ENCODE measurements at regions not wholly inside any gene's neighbourhood (a gene's known extent, or its start where the extent isn't known, plus 50 kb on each side); places are given as distances from the start of the nearest gene placed in this dataset.
"Not testable (repeated sequence)": the region's sequence is repeated elsewhere in the genome, so short reads cannot be mapped to it uniquely, and the experiment has no call there.

- TF ChIP-seq CTCF (IDR thresholded peaks at IDR 0.05); POLR2A (IDR thresholded peaks at IDR 0.05; ENCODE audit: low read length); MAX (IDR thresholded peaks at IDR 0.05); ZSCAN20 (CRISPR knock-in tag; IDR thresholded peaks at IDR 0.05); EP300 (IDR thresholded peaks at IDR 0.05); NR3C1 (IDR thresholded peaks at IDR 0.05); JUNB (IDR thresholded peaks at IDR 0.05): not testable (repeated sequence)
Measured at GRCh38 chr19:23535901-23536300, 140.6 kb upstream of the ZNF91 start.

Measured in A549 (cell line).